Brain microvascular endothelial cell (primary cell): ENCODE measurements at regions not wholly inside any gene's neighbourhood (a gene's known extent, or its start where the extent isn't known, plus 50 kb on each side); places are given as distances from the start of the nearest gene placed in this dataset.

ENCODE experiments used
- DNase-seq: peaks from one replicate; pipeline ENCODE4 v3.0.0-alpha.2; 2020
- H3K27ac ChIP-seq: fragments of 250-450 bp; sonication (Bioruptor Pico); 2 replicates; pipeline ENCODE4 v1.5.1; 2020; ENCODE audit warnings: mild to moderate bottlenecking, moderate library complexity
- H3K27me3 ChIP-seq: fragments of 250-450 bp; sonication (Bioruptor Pico); replicated peaks from 2 replicates; pipeline ENCODE4 v1.5.1; 2020; ENCODE audit warnings: mild to moderate bottlenecking
- H3K36me3 ChIP-seq: fragments of 250-450 bp; sonication (Bioruptor Pico); replicated peaks from 2 replicates; pipeline ENCODE4 v1.5.1; 2020; ENCODE audit warnings: mild to moderate bottlenecking
- H3K4me3 ChIP-seq: 2 replicates; pipeline ENCODE4 v1.5.1; 2011; ENCODE audit warnings: low read depth, mild to moderate bottlenecking, control low read depth, low read length, moderate library complexity
- CTCF ChIP-seq: IDR thresholded peaks from 2 replicates; pipeline ENCODE4 v1.5.1; 2011; ENCODE audit warnings: low read depth, mild to moderate bottlenecking, moderate library complexity, low read length, control low read depth, inconsistent platforms; ENCODE audit errors: missing control alignments
- in situ Hi-C: cut with HindIII; loops from 2 replicates; pipeline ENCODE4 v1.10.0; 2017; ENCODE audit warnings: low sequenced_read_pairs, low pct_ligation_motif_present

- TF ChIP-seq CTCF: no peak
- in situ Hi-C loops: no loop called here
- no peak for DNase-seq
- Histone ChIP-seq H3K27ac (no peak overlapping the region), H3K36me3 (no peaks in the 10 kb centered on the region), H3K4me3 (no peak overlapping the region), H3K27me3 (no peaks in the 10 kb centered on the region)
Observed at GRCh38 chr21:14691914-14692313, 145.8 kb upstream of the SAMSN1 start.

GRCh38 chr21:14690886-14691285 is 144.8 kb upstream of the SAMSN1 start:
- Histone ChIP-seq H3K27me3 (no peaks in the 10 kb centered on the region), H3K27ac (no peak overlapping the region), H3K36me3 (no peaks in the 10 kb centered on the region), H3K4me3 (no peak overlapping the region)
- DNase-seq: no peak
- TF ChIP-seq CTCF: no peak
- in situ Hi-C loops: no loop called here

- Histone ChIP-seq H3K4me3 (no peak overlapping the region), H3K36me3 (no peaks in the 10 kb centered on the region), H3K27ac (no peak overlapping the region), H3K27me3 (no peaks in the 10 kb centered on the region)
- DNase-seq: no peak
- no peak for TF ChIP-seq CTCF
- in situ Hi-C loops: no loop called here
Observed at GRCh38 chr21:14688936-14689335, 142.8 kb upstream of the SAMSN1 start.

GRCh38 chr21:14688412-14688811 is 142.3 kb upstream of the SAMSN1 start:
- Histone ChIP-seq H3K4me3 (no peak overlapping the region), H3K36me3 (no peaks in the 10 kb centered on the region), H3K27me3 (no peaks in the 10 kb centered on the region), H3K27ac (no peak overlapping the region)
- no peak for DNase-seq
- in situ Hi-C loops: no loop called here
- TF ChIP-seq CTCF: no peak

- TF ChIP-seq CTCF: no peak
- Histone ChIP-seq H3K27me3 (no peaks in the 10 kb centered on the region), H3K36me3 (no peaks in the 10 kb centered on the region), H3K27ac (no peak overlapping the region), H3K4me3 (no peak overlapping the region)
- no peak for DNase-seq
- in situ Hi-C loops: no loop called here
Observed at GRCh38 chr21:14687268-14687625, 141.1 kb upstream of the SAMSN1 start.

GRCh38 chr21:14686466-14687267 is 140.6 kb upstream of the SAMSN1 start:
- H3K27ac ChIP-seq: no peak overlapping the region
- no peak for TF ChIP-seq CTCF
- no peak overlapping the region for H3K4me3 ChIP-seq
- DNase-seq: no peak
- in situ Hi-C loops: no loop called here
- no peaks in the 10 kb centered on the region for H3K36me3 ChIP-seq
- no peaks in the 10 kb centered on the region for H3K27me3 ChIP-seq
